DMS153 (cell line): ENCODE measurements at regions not wholly inside any gene's neighbourhood (a gene's known extent, or its start where the extent isn't known, plus 50 kb on each side); places are given as distances from the start of the nearest gene placed in this dataset.
A peak's percentile ranks its signal among the peaks of the same experiment; 100 is the strongest.
"Not testable (repeated sequence)": the region's sequence is repeated elsewhere in the genome, so short reads cannot be mapped to it uniquely, and the experiment has no call there.

Source experiments
- DNase-seq: peaks from one replicate; lab custom pipeline; 2025; lab: John Stamatoyannopoulos, UW

GRCh38 chr16:16563962-16564361 is 185.0 kb downstream of the NPIPA7 start:
- DNase-seq: not testable (repeated sequence)

- not testable (repeated sequence) for DNase-seq
Observed at GRCh38 chr16:16565326-16565725, 186.4 kb downstream of the NPIPA7 start.

- peak; percentile 14 for DNase-seq
Observed at GRCh38 chr16:16570055-16570454, 191.1 kb downstream of the NPIPA7 start.

- not testable (repeated sequence) for DNase-seq
Observed at GRCh38 chr16:16570874-16571273, 191.9 kb downstream of the NPIPA7 start.

- not testable (repeated sequence) for DNase-seq
Observed at GRCh38 chr16:16572130-16572774, 193.3 kb downstream of the NPIPA7 start.

GRCh38 chr16:16577062-16577461 is 198.1 kb downstream of the NPIPA7 start:
- DNase-seq: not testable (repeated sequence)

GRCh38 chr16:16578701-16579100 is 199.8 kb downstream of the NPIPA7 start:
- no peak for DNase-seq

GRCh38 chr16:16582916-16583315 is 204.0 kb downstream of the NPIPA7 start:
- DNase-seq: not testable (repeated sequence)

- not testable (repeated sequence) for DNase-seq
Observed at GRCh38 chr16:16586073-16586651, 207.2 kb downstream of the NPIPA7 start.

GRCh38 chr16:16586969-16587368 is 208.0 kb downstream of the NPIPA7 start:
- not testable (repeated sequence) for DNase-seq

GRCh38 chr16:16588436-16588835 is 209.5 kb downstream of the NPIPA7 start:
- DNase-seq: not testable (repeated sequence)

- DNase-seq: not testable (repeated sequence)
Observed at GRCh38 chr16:16590654-16591318, 211.8 kb downstream of the NPIPA7 start.

- peak; percentile 21 for DNase-seq
Observed at GRCh38 chr16:16593156-16593863, 214.4 kb downstream of the NPIPA7 start.

- DNase-seq: not testable (repeated sequence)
Observed at GRCh38 chr16:16595029-16595718, 216.2 kb downstream of the NPIPA7 start.

GRCh38 chr16:16601239-16601638 is 222.3 kb downstream of the NPIPA7 start:
- DNase-seq: not testable (repeated sequence)

GRCh38 chr16:16607401-16608082 is 228.6 kb downstream of the NPIPA7 start:
- not testable (repeated sequence) for DNase-seq

GRCh38 chr16:16609627-16610026 is 230.7 kb downstream of the NPIPA7 start:
- not testable (repeated sequence) for DNase-seq

- not testable (repeated sequence) for DNase-seq
Observed at GRCh38 chr16:16610389-16610967, 231.5 kb downstream of the NPIPA7 start.

- not testable (repeated sequence) for DNase-seq
Observed at GRCh38 chr16:16613212-16613611, 234.3 kb downstream of the NPIPA7 start.

GRCh38 chr16:16614484-16614883 is 235.5 kb downstream of the NPIPA7 start:
- DNase-seq: not testable (repeated sequence)

- not testable (repeated sequence) for DNase-seq
Observed at GRCh38 chr16:16618963-16619465, 240.1 kb downstream of the NPIPA7 start.
